GM19455 (cell line): ENCODE measurements at regions not wholly inside any gene's neighbourhood (a gene's known extent, or its start where the extent isn't known, plus 50 kb on each side); places are given as distances from the start of the nearest gene placed in this dataset.

Experiments
- ATAC-seq: cut with Tn5 transposase; IDR thresholded peaks from one replicate; pipeline ENCODE4 v1.9.1; 2021; ENCODE audit not compliant: unreplicated experiment

DNA sequence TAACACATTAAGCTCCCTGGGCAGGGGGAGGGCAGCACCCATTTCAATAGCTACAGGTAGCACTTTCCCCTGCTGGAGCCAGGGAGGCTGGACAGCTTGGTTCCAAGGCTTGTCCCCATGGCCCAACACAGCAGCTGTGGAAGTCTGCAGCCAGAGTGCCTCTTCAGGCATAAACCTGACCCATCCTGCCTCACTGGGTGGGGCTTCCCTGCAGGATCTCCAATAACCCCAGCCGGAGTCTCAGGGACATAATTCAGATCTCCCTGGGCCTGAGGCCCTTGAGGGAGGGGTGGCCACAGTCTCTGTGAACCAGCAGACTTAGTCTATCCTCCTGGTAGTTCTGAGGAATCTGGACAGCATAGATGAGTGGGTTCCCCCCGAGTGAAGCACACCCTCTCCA is 1001.9 kb upstream of the CHAC2 start:
- no peak for ATAC-seq

DNA sequence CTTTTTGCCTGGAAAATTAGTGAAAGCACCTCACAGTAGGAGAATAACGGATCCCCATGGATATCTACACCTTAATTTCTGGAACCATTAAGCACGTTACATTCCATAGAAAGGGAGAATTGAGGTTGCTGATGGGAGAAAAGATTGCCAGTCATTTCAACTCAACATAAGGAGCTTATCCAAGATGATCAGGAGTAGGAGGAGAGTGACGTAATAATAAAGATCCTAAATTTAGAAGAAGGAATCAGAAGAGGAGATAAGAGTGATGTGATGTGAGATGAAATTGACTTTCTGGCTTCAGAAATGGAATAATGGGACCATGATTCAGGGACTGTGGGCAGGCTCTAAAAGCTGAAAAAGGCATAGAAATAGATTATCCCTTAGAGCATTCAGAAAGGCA is 1017.8 kb upstream of the CHAC2 start:
- no peak for ATAC-seq

DNA sequence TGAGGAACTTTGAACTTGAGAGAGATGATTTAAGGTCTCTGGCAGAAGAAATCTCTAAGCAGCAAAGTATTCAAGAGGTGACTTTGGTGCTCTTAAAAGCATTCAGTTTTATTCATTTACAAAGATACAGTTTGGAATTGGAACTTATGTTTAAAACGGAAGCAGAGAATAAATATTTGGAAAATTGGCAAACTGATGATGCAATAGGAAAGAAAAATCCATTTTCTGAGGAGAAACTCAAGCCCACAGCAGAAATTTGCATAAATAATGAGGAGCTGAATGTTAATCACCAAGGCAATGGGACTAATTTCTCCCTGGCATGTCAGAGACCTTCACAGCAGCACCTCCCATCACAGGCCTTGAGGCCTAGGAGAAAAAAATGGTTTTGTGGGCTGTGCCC is 1022.5 kb upstream of the CHAC2 start:
- ATAC-seq, result no peak

DNA sequence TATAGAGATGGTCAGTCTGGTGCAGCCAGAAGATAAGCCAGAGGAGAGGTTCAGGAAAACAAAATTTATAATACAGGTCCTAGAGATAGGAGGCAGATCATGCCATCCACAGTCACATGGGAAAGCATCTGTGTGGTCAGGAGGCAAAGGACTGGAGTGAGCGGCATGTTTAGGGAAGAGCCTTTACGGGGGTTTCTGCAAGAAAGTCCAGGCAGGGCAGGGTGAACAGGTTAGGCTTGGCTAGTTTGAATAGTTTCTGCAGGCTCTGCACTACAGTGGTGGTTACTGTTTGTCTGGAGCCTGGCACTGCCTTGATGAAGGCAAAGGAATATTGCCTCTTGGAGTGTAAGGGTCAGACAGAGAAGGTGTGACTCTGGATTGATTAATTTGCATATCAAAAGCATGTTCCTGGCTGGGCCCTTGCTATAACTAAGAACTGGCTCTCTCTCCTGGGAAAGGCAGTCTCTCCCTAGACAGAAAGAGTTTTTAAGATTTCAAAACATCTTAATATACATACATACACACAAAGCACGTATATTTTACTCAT is 1034.7 kb upstream of the CHAC2 start:
- no peak for ATAC-seq

DNA sequence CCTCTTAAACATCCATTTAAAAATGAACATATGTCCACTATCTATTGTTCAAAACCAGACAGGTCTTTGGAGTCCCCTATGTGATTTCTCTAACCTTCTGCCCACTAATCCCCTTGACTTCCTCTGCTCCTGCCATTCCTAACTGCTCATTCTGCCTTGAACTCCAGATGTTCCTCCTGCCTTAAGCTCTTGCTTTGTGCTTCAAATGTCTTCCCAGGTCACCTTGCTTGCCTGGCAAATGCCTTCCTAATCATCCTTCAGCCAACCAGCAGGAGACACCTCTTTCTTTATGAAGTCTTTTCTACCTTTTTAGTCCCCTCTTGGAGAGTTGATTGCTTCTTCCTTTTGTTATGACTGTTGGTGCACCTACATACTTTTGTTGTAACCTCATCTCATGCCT is 1043.0 kb upstream of the CHAC2 start:
- ATAC-seq, result no peak

DNA sequence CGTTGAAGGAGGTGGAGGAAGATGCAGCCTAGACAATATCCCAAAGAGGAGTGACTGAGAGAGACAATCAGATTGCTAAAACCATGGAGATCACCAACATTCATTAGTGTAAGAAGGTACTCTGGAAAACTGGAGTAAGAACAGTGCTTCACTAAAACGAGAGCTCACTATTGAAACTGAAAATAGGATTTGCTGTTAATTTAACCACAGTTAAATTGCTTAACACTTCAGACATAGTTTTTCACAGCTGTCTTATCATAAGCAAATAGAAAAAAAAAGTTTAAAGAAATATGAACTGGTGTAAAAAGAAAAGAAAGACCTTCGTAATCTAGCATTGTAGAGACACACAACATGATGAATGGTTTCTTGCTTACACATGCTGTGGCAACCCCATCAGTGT is 1049.8 kb upstream of the CHAC2 start:
- ATAC-seq, result no peak

DNA sequence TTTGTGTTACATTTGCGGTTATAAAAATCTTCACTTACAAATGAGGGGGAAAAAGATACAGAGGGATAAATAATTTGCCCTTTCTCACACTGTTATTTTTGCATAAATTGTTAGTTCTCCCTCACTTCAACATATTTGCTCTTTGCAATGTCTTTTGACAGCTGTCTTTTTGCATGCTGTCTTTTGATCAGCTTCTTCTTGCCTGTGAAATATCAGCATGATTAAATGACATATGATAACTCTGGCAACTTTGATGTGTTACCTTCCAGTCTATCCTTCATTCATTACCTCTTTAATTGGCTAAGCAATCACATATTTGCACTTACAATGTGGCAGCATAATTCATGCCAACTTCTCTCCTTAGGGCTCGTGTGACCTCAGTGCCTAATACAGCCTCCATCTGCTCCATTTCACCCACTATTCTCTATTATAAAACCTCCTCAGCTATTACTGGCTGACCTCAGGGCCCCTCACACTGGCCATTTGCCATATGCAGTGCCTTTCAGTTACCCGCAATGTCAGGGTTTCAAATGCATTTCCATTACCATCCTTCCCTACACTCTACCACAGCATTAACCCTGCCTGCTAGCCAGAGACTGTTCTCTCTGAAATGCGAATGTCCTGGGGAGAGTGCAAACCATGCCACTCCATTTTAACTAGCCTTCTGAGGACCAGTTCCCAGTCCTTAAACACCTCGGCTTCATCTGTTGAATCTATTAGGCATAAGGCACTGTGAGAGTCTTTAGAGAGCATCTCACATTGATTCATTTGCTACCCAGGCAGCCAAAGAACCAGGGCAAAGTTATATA is 1056.6 kb upstream of the CHAC2 start:
- ATAC-seq, result no peak

DNA sequence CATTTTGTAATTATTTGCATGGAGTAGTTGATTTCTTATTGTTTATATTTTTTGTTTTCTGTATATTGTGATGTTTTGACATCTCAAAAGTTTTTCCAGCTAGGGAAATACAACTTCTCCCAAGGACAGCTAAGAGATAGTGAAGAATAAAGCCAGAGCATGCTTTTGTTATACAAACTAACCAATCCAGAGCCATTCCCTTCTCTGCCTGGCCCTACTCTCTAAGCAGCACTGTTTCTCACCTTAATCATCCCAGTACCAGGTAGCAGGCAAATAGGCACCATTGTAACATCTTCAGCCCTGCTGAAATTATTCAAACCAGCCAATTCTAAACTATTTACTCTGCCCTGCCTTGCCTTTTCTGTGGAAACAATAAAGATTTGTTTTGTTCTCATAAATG is 1063.4 kb upstream of the CHAC2 start:
- no peak for ATAC-seq

DNA sequence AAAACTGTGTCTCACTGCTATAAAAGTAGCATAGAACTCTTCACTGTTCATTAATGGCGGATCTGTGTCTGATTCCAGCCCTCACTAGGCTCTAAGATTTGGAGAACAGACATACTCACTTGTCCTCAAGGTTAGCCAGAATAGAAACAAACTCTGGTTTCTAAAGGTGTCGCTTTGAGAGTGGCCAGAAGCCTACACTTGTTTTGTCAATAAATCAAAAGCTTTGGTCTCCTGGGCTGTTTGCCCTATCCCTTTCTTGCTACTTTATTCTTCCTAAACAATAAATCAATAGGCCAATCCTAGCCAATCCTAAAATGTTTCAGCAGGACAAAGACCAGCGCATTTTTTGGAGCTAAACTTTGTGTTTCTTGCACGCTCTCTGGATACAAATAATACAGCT is 1064.6 kb upstream of the CHAC2 start:
- no peak for ATAC-seq

DNA sequence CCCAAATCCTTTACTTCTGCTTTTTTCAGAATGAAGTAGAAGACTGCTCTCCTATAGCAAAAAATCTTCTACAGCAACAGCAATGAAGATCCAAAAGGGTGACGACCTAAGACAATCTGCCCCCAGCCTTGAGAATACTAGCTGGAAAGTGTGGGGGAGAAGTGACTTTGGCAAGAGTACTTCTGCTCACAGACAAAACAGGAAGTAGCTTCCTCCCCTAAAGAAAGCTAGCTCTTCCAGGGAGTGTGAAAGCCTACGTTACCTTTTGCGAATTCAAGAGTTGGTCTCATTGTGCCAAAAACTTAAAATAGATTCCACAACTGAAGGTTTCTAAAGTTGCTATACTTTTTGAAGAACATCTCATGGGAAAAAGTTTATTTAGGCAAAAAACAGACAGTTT is 1069.2 kb upstream of the CHAC2 start:
- no peak for ATAC-seq

DNA sequence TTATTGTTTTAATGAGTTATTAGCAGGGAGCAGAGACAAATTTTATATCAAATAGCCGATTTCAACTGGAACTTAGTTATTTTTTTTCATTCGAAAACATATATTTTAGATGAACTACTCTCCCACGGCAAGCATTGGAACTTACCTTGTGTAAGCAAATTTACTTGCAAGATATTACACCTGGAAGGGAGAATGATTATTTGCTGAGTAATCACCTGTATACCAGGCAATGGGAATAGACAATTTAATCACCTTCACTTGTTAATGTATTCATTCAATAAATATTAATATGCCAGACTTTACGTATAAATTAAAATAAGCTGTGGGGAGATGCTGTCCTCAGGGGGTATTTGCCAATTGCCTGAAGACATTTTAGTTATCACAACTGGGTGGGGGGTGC is 1069.9 kb upstream of the CHAC2 start:
- ATAC-seq, result no peak

DNA sequence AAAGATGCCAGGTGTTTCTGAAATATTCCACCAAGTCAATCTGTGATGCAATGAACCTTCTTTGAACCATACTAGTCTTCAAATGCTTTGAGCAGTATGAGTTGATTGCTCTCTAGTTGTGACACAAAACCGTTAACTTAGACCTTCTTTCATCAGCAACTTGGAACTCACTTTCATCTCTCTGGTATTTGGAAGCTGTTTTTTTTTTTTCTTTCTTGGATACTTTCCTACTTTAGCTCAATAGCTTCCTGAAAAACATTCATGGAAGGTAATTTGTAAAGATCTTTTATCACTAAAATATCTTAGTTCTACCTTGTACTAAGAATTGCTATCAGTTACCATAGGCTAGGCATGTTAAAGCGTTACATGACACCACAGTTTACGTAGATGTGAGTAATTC is 1071.9 kb upstream of the CHAC2 start:
- ATAC-seq, result no peak

DNA sequence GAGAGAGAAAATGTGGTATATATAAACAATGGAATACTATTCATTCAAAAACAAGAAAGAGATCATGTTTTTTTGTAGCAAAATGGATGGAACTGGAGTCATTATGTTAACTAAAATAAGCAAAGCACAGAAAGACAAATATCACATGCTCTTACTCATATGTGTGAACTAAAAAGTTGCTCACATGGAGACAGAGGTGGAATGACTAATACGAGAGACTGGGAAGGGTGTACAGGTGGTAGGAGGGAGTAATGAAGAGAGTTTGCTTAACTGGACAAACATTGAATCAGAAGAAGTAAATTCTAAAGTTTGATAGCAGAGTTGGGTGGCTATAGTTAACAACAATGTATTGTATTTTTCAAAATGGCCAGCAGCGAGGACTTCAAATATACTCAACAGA is 1080.7 kb upstream of the CHAC2 start:
- no peak for ATAC-seq

DNA sequence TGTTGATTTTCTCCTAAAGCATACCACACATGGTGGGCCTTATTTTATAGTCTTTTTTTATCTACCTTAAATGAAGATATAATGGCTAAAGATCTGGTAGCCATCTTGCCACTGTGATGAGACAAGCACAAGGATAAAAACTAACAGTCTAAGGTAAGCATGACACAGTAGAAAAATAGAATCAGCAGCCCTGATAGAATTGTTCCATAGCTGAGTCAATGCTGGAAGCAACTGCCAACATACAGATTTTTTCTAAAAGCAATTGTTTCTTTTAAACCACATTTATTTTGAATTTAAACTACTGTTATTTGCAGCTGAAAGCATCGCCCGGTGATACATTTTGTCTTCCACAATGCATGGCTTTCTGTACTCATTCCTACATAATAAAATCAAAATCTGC is 1091.5 kb upstream of the CHAC2 start:
- no peak for ATAC-seq

DNA sequence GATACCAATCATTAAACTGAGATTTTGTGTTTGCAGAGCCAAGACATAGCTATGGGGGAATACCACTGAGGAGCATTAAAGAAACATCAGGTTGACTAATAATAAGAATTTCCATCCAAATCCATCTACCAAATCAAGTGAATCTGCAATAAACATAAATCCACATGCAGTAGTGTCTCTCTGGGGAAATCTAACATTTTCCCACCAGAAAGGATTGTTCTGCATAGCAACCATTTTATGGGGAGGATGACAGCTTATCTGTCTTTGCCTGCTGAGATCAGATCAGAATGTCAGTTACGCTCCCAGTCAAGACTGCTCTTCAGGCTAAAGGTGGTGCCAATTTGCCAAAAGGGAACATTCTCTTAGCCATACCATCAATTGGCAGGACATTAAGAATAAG is 1098.9 kb upstream of the CHAC2 start:
- ATAC-seq, result no peak

DNA sequence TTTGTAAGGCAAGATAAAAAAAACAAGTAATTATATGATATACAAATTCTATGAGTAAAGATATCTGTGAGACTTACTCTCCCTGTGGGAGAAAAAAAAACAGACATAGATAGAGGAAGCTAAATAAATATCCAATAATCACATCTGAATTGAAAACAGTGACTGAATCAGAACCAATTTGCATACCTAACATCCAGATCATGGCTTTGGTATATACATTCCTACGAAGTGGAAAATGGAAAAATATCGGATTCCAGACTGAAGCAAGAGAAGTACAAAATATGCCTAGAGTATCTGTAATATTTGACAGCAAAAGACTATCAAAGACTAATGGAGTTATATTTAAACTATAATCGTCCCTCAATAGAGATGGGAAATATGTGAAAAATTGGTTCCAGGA is 1108.1 kb upstream of the CHAC2 start:
- no peak for ATAC-seq

DNA sequence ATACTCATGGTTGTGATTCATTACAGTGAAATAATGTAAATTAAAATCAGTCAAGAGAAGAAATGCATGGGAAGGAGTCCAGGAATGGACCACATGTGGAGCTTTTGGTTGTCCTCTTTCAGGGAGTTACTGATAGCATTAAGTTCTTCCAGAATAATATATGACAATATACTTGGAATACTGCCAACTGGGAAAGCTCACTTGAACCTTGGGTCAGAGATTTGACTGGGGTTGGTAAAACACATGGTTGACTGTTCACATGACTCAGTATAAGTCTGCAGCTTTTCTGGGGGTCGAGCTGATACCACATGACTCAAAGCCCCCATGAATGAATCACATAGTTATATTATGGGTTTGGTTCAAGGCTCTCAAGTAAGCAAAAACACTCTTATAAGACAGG is 1109.0 kb upstream of the CHAC2 start:
- no peak for ATAC-seq

DNA sequence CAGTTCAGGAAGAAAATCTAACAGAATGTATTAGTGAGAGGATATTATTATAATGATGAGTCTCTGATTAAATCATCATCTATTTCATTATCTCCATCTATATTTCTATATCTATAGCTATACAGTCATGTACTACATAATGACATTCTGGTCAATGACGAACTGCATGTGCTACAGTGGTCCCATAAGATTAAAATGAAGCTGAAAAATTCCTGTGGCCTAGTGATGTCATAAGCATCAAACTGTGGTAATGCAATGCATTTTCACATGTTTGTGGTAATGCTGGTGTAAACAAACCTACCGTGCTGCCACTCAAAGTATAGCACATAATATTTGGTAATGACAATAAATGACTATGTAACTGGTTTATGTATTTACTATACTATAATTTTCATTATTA is 1127.9 kb upstream of the CHAC2 start:
- ATAC-seq, result no peak

DNA sequence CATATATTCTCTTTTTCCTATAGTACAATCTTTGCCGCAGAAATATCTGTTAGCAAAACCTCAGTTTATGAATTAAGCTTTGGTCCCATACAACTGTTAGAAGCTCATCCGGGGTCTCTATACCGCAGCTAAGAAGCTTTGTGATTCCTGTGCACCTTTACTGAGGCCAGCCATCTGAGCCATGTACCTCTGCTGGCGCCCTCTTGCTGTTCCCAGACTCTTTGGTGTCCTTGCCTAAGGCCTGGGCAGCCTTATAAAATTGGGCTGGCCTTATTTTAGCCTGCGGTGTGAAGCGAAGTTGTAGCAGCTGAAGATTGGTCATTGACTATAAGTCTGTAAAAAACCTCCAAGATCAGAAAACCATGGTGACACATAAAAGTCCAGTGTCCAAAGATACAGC is 1135.1 kb upstream of the CHAC2 start:
- ATAC-seq, result no peak

DNA sequence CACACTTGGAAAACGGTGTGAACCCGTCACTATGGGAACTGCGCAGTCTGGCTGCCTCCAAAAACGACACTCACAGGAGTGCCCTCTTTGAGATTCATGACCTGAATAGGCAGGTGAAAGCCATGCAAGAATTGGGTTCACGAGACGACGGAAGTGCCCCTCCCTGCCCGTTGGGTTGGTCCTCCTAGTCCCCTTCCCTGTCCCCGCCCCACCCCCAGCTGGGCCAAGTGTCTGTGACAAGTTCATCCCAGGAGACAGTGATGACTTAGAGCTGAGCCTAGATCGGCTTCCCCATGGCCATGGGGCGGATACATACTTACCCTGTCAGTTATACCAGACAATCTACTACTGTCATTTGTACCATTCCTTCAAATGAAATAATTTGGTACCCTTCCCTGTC is 1137.7 kb upstream of the CHAC2 start:
- no peak for ATAC-seq

DNA sequence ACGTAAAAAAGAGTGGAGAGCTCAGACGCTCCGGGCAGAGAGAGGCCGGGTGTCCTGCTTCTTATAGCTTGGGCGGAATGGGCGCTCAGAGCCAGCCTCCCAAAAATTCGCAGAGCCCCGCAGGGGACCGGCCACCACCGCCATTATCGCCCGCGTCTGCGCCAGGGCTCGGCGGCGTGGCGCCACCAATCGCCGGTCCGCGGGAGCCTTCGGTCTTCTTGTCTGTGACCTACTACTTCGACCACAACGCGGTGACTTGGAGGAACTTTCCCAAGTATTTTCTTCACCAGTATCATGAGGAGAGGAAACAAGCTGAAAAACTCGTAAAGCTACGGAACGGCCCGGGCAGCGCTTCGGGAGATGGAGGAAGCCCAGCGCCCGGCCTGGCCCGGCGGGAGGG is 1138.1 kb upstream of the CHAC2 start:
- ATAC-seq, result no peak

DNA sequence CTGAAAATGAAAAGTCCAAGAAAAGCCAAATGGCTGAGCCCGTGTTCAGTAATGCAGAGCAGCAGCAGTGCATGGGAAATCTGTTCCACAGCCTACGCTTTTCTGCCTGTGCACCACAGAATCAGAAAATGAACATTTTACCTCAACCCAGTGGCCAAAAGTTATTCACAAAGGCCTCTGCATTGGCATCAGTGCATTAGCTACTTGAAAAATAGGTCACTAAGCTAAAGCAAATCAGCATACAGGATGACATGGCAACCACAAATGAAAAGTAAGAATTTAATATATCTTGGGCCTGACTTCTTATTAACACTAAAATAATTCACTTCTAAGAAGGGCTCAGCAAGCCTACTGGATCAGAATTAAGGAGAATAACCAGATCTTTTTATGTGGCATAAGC is 1145.3 kb upstream of the CHAC2 start:
- ATAC-seq, result no peak

DNA sequence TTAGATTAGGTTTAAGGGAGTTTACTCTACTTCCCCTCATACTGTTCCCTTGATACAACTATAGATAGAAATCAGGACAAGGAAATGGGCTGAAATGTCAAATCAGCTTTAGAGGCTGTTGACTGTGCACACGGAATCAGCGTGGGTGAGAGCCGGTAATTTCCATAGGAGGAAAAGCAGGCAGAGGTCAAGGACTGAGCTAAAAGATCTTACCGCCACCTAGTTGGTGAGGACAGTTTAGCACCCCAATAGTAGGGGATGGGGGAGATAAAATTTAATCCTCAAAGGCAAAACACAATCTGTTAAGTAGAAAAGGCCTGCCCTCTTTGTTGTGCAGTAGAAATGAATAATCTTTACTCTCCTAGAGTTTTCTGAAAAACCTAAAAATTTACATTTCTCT is 1154.5 kb upstream of the CHAC2 start:
- no peak for ATAC-seq
